ENCODE measurements at regions not wholly inside any gene's neighbourhood (a gene's known extent, or its start where the extent isn't known, plus 50 kb on each side); places are given as distances from the start of the nearest gene placed in this dataset.

DNA sequence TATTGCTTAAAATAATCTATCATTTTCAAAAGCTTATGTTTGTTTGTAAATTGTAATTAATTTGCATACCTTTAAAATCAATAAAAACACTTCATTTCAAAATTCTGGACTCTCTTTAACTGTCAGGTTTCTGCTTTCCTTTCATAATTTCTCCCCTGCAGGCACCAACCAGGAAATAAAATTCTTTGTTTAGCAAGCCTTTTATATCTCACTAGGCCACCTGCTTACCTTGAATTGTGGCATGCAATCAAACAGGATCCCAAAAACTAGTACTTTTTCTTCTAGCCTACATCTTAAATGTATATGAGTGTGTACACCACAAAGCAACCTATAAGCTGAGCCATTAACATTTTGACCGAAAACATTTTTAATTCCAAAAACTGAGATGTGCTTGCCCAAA is 233.1 kb downstream of the NR4A2 start:
- CTCF ChIA-PET (ENCODE audit: low intra/inter-chr PET ratio): no interaction called here
- H4K20me1 ChIP-seq (replicated peaks; ENCODE audit: control insufficient read depth, insufficient read depth, low read length): no peaks in the 10 kb centered on the region
- TF ChIP-seq, protein P1, sequence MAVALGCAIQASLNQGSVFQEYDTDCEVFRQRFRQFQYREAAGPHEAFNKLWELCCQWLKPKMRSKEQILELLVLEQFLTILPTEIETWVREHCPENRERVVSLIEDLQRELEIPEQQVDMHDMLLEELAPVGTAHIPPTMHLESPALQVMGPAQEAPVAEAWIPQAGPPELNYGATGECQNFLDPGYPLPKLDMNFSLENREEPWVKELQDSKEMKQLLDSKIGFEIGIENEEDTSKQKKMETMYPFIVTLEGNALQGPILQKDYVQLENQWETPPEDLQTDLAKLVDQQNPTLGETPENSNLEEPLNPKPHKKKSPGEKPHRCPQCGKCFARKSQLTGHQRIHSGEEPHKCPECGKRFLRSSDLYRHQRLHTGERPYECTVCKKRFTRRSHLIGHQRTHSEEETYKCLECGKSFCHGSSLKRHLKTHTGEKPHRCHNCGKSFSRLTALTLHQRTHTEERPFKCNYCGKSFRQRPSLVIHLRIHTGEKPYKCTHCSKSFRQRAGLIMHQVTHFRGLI (CRISPR knock-in tag; IDR thresholded peaks at IDR 0.05): no peak
- TF ChIP-seq, protein P2, sequence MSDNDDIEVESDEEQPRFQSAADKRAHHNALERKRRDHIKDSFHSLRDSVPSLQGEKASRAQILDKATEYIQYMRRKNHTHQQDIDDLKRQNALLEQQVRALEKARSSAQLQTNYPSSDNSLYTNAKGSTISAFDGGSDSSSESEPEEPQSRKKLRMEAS (CRISPR knock-in tag; IDR thresholded peaks at IDR 0.05): no peak
- TF ChIP-seq ZFX (CRISPR knock-in tag; IDR thresholded peaks at IDR 0.05) (no peak), ZNF436 (CRISPR knock-in tag; IDR thresholded peaks at IDR 0.05) (no peak), OTX1 (CRISPR knock-in tag; IDR thresholded peaks at IDR 0.05) (no peak), FIP1L1 (IDR thresholded peaks at IDR 0.05; ENCODE audit: low read depth, low read length, poor library complexity, severe bottlenecking) (no peak), KLF10 (CRISPR knock-in tag; IDR thresholded peaks at IDR 0.05) (no peak), POLR2AphosphoS2 (IDR thresholded peaks at IDR 0.05; ENCODE audit: low read length) (no peak), TBP (optimal IDR thresholded peaks at IDR 0.05; ENCODE audit: low read depth, low read length) (no peak), GTF2A2 (tag; IDR thresholded peaks at IDR 0.05) (no peak), PHTF2 (CRISPR knock-in tag; IDR thresholded peaks at IDR 0.05) (no peak), PTTG1 (tag; IDR thresholded peaks at IDR 0.05; ENCODE audit: low read depth) (no peak)
- TF ChIP-seq, protein P3, sequence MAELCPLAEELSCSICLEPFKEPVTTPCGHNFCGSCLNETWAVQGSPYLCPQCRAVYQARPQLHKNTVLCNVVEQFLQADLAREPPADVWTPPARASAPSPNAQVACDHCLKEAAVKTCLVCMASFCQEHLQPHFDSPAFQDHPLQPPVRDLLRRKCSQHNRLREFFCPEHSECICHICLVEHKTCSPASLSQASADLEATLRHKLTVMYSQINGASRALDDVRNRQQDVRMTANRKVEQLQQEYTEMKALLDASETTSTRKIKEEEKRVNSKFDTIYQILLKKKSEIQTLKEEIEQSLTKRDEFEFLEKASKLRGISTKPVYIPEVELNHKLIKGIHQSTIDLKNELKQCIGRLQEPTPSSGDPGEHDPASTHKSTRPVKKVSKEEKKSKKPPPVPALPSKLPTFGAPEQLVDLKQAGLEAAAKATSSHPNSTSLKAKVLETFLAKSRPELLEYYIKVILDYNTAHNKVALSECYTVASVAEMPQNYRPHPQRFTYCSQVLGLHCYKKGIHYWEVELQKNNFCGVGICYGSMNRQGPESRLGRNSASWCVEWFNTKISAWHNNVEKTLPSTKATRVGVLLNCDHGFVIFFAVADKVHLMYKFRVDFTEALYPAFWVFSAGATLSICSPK (IDR thresholded peaks at IDR 0.05; ENCODE audit: borderline replicate concordance): no peak
- TF ChIP-seq, protein P4, sequence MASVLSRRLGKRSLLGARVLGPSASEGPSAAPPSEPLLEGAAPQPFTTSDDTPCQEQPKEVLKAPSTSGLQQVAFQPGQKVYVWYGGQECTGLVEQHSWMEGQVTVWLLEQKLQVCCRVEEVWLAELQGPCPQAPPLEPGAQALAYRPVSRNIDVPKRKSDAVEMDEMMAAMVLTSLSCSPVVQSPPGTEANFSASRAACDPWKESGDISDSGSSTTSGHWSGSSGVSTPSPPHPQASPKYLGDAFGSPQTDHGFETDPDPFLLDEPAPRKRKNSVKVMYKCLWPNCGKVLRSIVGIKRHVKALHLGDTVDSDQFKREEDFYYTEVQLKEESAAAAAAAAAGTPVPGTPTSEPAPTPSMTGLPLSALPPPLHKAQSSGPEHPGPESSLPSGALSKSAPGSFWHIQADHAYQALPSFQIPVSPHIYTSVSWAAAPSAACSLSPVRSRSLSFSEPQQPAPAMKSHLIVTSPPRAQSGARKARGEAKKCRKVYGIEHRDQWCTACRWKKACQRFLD (CRISPR knock-in tag; IDR thresholded peaks at IDR 0.05): no peak
- in situ Hi-C loops (cut with MboI): no loop called here
- BruUV-seq (replicated peaks): no TSS peak
- no peak overlapping the region for H2AFZ ChIP-seq (ENCODE audit: low read depth, low read length)
- no peak for DNase-seq (ENCODE audit: extremely low read depth in 1 of 4, low spot score in 3 of 4)
- H3K9me3 ChIP-seq (replicated peaks; ENCODE audit: control insufficient read depth, insufficient read depth, low read depth, low read length): no peaks in the 10 kb centered on the region
- no peak overlapping the region for H3K4me2 ChIP-seq (ENCODE audit: insufficient read depth, low read length)
- no peak overlapping the region for H3K27ac ChIP-seq (ENCODE audit: extremely low read depth, low read depth, low read length)
- 24% methylated on average over 1 of the region's 1 CpG for WGBS (ENCODE audit: insufficient coverage, low coverage, missing lambda C conversion rate)
- H3K4me3 ChIP-seq: no peak overlapping the region
- ATAC-seq: no peak
- no peaks in the 10 kb centered on the region for H3K79me2 ChIP-seq (ENCODE audit: control insufficient read depth, insufficient read depth, low read length)
- POLR2A ChIA-PET: no interaction called here
- H3K9ac ChIP-seq (ENCODE audit: insufficient read depth in 1 of 2, low read depth in 2 of 2, low read length in 2 of 2): no peak overlapping the region
- no peaks in the 10 kb centered on the region for H3K27me3 ChIP-seq (ENCODE audit: control insufficient read depth in 2 of 2, insufficient read depth in 2 of 2, low read length in 2 of 2)
- no peaks in the 10 kb centered on the region for H3K4me1 ChIP-seq (replicated peaks in 1 of 2; ENCODE audit: control insufficient read depth in 2 of 2, insufficient read depth in 2 of 2, low read length in 2 of 2)
- FAIRE-seq: no peak
- intact Hi-C loops (cut with micrococcal nuclease): no loop called here
- H3K9me1 ChIP-seq (ENCODE audit: control insufficient read depth, insufficient read depth, low read length): no peaks in the 10 kb centered on the region
- no peaks in the 10 kb centered on the region for H3K36me3 ChIP-seq (ENCODE audit: control insufficient read depth, insufficient read depth, low read length)

Measured in K562 (cell line).